RWPE1 (cell line): ENCODE measurements at regions not wholly inside any gene's neighbourhood (a gene's known extent, or its start where the extent isn't known, plus 50 kb on each side); places are given as distances from the start of the nearest gene placed in this dataset.

Experiments used
- CTCF ChIA-PET: fragments of 350-600 bp; sonication (Branson Sonifier 250); formaldehyde crosslinking; extraction: SDS; loops from one replicate; lab custom pipeline; 2021; lab: Yijun Ruan, JAX
- POLR2A ChIA-PET: fragments of 400-600 bp; formaldehyde crosslinking; extraction: SDS; loops from one replicate; lab custom pipeline; 2020; ENCODE audit warnings: antibody characterized with exemption; ENCODE audit not compliant: low non-redundant PET; lab: Yijun Ruan, JAX
- DNase-seq: peaks from one replicate; pipeline ENCODE4 v3.0.0; 2012; ENCODE audit warnings: low spot score
- H3K27ac ChIP-seq: fragments of 450-650 bp; 2 replicates; pipeline ENCODE4 v1.5.1; 2017
- TF ChIP-seq, protein P1 (sequence below): fragments of 450-650 bp; conservative IDR thresholded peaks from 2 replicates; pipeline ENCODE4 v1.5.1; 2017; ENCODE audit warnings: low read depth, mild to moderate bottlenecking

DNA sequence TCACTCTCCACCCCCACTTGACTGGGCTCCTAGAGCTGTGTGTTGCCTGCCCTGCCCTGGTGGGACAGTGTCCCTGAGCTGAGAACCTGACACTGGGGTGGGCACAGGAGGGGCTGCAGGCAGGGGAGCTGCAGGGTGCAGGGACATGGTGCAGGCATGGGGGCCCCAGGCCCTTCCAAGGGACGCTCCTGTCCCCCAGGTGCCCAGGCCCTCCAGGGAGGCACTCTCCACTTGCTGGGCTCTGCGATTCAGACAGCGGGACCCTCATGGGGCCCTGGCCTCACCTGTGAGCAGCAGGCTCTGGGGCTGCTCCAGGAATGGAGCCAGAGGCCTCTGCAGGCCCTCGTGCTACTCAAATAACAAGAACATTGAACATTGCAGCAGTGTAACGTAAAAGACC is 89.4 kb downstream of the BARX1 start:
- POLR2A ChIA-PET = no interaction called here
- TF ChIP-seq, protein P1, sequence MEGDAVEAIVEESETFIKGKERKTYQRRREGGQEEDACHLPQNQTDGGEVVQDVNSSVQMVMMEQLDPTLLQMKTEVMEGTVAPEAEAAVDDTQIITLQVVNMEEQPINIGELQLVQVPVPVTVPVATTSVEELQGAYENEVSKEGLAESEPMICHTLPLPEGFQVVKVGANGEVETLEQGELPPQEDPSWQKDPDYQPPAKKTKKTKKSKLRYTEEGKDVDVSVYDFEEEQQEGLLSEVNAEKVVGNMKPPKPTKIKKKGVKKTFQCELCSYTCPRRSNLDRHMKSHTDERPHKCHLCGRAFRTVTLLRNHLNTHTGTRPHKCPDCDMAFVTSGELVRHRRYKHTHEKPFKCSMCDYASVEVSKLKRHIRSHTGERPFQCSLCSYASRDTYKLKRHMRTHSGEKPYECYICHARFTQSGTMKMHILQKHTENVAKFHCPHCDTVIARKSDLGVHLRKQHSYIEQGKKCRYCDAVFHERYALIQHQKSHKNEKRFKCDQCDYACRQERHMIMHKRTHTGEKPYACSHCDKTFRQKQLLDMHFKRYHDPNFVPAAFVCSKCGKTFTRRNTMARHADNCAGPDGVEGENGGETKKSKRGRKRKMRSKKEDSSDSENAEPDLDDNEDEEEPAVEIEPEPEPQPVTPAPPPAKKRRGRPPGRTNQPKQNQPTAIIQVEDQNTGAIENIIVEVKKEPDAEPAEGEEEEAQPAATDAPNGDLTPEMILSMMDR = no peak
- DNase-seq = no peak
- CTCF ChIA-PET = no interaction called here
- H3K27ac ChIP-seq = no peak overlapping the region

DNA sequence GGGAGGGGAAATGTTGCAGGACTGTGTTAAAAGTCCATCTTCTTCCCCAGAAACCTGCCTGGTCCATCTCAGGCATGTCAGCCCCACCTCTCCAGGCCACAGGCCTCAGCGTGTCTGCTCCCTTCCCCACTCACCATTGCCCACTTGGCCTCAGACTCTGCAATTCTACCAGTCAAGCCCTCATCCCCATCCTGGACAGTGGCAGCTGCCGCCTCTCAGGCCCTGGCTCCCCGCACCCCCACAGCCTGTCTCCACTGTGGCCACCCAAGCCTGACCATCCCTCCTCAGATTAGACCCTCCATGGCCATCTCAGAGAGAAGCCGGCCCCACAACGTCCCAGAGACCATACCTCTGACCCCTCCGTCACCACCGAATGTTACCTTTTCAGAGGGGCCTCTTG is 89.9 kb downstream of the BARX1 start:
- TF ChIP-seq, protein P1 = no peak
- DNase-seq = no peak
- POLR2A ChIA-PET = no interaction called here
- CTCF ChIA-PET = no interaction called here
- no peak overlapping the region for H3K27ac ChIP-seq

DNA sequence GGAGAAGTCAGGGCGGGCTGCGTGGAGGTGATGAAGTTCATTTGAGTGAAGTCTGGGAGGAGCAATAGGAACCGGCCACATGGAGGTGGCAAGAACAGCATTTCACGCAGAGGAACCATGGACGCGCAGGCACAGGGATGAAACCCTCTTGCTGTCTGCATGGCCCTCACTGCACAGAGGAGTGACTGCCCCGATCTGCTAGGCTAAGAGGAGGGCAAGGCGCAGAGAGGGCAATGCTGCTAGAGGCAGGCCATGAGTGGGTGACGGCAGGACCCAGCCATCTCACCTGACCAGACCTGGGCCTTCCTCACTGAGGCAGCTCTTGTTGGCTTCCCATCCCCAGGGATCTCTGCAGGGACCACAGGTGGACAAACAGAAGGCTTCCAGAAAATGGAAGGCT is 90.3 kb downstream of the BARX1 start:
- ChIA-PET CTCF (no interaction called here), POLR2A (no interaction called here)
- TF ChIP-seq, protein P1 = no peak
- DNase-seq = no peak
- H3K27ac ChIP-seq = no peak overlapping the region

DNA sequence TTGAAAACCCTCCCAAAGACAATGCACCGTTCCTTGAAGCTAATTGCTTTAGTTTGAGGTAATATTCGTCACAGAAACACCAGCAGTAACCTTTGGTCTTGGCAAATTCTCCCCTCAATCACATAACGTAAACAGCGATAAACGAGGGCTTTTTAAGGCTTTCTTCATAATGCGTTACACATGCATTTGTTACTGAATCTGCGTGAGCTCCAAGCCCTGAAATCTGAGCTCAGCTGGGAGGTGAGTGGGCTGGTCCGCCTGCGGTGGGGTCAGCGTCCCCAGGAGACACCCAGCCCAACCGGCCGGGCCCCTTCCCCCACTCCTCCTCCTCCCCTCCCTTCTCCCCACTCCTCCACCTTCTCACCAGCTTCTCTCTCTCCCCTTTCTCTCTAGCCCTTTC is 91.1 kb downstream of the BARX1 start:
- TF ChIP-seq, protein P1 = no peak
- no peak for DNase-seq
- CTCF ChIA-PET = interaction anchor here (0.6 kb wide), 1 partner anchor 298 kb away, joined by 3 read pairs; no protein-coding TSS in a partner anchor
- POLR2A ChIA-PET = no interaction called here
- H3K27ac ChIP-seq = no peak overlapping the region

DNA sequence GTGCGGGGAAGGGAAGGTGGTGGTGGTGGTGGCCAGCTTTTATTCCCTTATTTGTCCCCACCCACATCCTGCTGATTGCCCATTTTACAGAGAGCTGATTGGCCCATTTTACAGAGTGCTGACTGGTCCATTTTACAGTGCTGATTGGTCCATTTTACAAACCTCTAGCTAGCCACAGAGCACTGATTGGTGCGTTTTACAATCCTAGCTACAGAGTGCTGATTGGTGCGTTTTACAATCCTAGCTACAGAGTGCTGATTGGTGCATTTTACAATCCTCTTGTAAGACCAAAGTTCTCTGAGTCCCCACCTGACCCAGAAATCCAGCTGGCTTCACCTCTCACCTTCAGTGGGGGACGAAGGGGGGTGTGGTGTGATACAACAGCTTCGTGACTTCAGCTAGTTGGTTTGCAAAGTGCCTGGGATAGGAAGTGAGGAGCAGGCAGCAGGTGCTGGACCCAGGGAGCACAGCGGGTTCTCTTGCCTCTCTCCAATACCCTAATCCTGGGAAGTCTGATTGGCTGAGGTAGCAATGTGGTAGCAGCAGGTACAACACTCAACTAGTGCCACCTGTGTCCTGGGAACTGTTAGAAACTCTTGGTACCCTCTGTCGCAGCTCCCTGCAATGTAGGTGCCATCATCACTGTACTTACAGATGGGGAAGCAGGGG is 92.1 kb downstream of the BARX1 start:
- no peak for DNase-seq
- no peak overlapping the region for H3K27ac ChIP-seq
- TF ChIP-seq, protein P1 = no peak
- CTCF ChIA-PET = interaction anchor here (0.5 to 0.7 kb wide), 2 partner anchors 17 to 34 kb away, joined by 3 to 5 read pairs; no protein-coding TSS in a partner anchor
- POLR2A ChIA-PET = no interaction called here

DNA sequence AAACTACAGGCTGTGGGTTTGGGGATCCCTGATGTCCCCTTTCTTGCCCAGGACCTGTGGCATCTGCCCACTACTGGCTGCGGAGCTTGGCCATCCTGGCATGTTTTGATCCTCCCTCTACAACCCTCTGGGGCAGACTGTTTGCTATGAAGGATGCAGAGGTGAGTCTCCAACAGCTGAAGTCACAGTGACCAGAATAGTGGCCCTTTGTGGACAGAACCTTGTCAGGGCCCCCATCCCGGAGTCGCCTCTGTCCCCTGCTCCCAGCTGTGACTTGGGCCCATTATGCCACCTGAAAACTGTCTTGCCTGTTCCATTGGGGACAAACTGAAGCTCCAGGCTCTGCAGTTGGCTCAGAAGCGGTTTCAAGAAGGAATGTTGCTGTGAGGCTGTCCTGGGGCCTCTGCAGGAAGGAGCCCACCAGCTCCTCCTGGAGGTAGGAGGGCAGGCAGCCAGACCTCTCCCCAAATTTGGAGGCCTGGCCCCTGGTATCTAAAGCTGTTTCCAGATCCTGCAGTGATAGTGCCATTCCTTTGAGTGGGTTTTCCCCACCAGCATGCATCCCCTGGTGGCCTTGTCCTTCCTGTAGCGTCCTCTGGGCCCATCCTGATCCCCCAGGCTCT is 93.3 kb downstream of the BARX1 start:
- POLR2A ChIA-PET = no interaction called here
- CTCF ChIA-PET = no interaction called here
- no peak for DNase-seq
- no peak overlapping the region for H3K27ac ChIP-seq
- TF ChIP-seq, protein P1 = no peak
